ENCODE measurements at regions not wholly inside any gene's neighbourhood (a gene's known extent, or its start where the extent isn't known, plus 50 kb on each side); places are given as distances from the start of the nearest gene placed in this dataset.

- TF ChIP-seq POLR2A (IDR thresholded peaks at IDR 0.05) = no peak
- TF ChIP-seq, protein P1, sequence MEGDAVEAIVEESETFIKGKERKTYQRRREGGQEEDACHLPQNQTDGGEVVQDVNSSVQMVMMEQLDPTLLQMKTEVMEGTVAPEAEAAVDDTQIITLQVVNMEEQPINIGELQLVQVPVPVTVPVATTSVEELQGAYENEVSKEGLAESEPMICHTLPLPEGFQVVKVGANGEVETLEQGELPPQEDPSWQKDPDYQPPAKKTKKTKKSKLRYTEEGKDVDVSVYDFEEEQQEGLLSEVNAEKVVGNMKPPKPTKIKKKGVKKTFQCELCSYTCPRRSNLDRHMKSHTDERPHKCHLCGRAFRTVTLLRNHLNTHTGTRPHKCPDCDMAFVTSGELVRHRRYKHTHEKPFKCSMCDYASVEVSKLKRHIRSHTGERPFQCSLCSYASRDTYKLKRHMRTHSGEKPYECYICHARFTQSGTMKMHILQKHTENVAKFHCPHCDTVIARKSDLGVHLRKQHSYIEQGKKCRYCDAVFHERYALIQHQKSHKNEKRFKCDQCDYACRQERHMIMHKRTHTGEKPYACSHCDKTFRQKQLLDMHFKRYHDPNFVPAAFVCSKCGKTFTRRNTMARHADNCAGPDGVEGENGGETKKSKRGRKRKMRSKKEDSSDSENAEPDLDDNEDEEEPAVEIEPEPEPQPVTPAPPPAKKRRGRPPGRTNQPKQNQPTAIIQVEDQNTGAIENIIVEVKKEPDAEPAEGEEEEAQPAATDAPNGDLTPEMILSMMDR (IDR thresholded peaks at IDR 0.05) = no peak
- intact Hi-C loops (cut with DNase I; ENCODE audit: low total_unique reads) = no loop called here
- DNase-seq (ENCODE audit: low spot score in 2 of 2) = no peak
- no peak overlapping the region for H3K4me3 ChIP-seq (ENCODE audit: low read depth, poor library complexity, severe bottlenecking)
- 59 to 62% methylated on average over 3 of the region's 3 CpGs for WGBS, 2 donors
Observed at GRCh38 chr7:46115410-46115809, 194.3 kb upstream of the IGFBP3 start.

- WGBS, 2 donors = 44 to 63% methylated on average over 4 of the region's 4 CpGs
- DNase-seq (ENCODE audit: low spot score in 2 of 2) = no peak
- TF ChIP-seq, protein P1 (IDR thresholded peaks at IDR 0.05) = no peak
- no peak for TF ChIP-seq POLR2A (IDR thresholded peaks at IDR 0.05)
- intact Hi-C loops (cut with DNase I; ENCODE audit: low total_unique reads) = no loop called here
- H3K4me3 ChIP-seq (ENCODE audit: low read depth, poor library complexity, severe bottlenecking) = no peak overlapping the region
Observed at GRCh38 chr7:46109437-46109836, 188.4 kb upstream of the IGFBP3 start.

- intact Hi-C loops (cut with DNase I; ENCODE audit: low total_unique reads) = no loop called here
- no peak overlapping the region for H3K4me3 ChIP-seq (ENCODE audit: low read depth, poor library complexity, severe bottlenecking)
- DNase-seq (ENCODE audit: low spot score in 2 of 2) = no peak
- TF ChIP-seq, protein P1 (IDR thresholded peaks at IDR 0.05) = no peak
- no peak for TF ChIP-seq POLR2A (IDR thresholded peaks at IDR 0.05)
- 86 to 91% methylated on average over 7 of the region's 7 CpGs for WGBS, 2 donors
Observed at GRCh38 chr7:46108272-46108671, 187.2 kb upstream of the IGFBP3 start.

DNA sequence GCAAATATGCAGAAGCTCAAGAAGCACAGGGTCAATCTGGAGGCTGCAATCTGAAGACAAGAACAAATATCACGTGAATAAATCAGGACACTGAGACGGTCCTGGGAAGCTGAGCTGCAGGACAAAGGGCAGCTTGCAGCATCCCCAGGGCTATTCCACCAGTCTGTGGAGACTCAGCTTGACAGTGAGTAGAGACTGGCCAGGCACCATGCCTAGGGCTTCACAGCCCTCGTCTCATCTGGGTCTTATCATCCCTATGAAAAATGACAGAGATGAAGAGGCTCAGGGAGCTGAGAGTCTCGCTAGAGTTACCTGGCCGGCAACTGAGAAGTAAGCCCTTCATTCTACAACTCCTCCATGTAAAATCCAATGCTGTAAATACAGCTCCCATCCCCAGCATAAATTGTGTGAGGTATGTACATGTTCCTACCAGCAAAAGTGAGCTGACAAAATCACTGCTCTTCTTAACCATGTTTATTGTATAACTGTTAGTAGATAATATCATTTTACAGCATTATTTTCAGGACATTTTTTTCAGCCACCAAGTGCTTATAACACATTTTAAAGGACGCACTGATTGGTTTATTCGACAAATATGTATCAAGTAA, 186.6 kb upstream of the IGFBP3 start:
- intact Hi-C loops (cut with DNase I; ENCODE audit: low total_unique reads) = no loop called here
- WGBS, 2 donors = 86 to 88% methylated on average over 7 of the region's 7 CpGs
- TF ChIP-seq POLR2A (IDR thresholded peaks at IDR 0.05) = no peak
- TF ChIP-seq, protein P1 (IDR thresholded peaks at IDR 0.05) = no peak
- H3K4me3 ChIP-seq (ENCODE audit: low read depth, poor library complexity, severe bottlenecking) = no peak overlapping the region
- no peak for DNase-seq (ENCODE audit: low spot score in 2 of 2)

DNA sequence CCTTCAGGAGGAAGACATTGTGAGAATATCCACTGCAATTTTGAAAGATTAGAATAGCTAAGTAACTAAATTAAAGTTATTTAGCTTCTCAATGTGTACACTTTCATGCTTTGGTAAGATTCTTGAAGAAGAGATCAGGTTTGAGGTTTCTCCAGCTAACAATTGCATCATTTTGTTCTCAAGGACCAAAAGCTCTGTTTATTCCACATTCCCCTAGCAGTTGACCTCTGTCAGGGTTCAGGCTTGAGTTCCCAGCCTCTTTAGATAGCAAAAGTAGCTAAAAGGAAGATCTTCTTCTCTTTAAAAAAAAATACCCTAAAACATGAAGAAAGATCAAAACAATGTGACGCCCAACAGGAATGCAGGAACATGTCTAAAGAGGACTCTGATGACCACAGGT, 179.4 kb upstream of the IGFBP3 start:
- no peak for DNase-seq (ENCODE audit: low spot score in 2 of 2)
- 88 to 89% methylated on average over 1 of the region's 1 CpG for WGBS, 2 donors
- no peak overlapping the region for H3K4me3 ChIP-seq (ENCODE audit: low read depth, poor library complexity, severe bottlenecking)
- TF ChIP-seq, protein P1 (IDR thresholded peaks at IDR 0.05) = no peak
- TF ChIP-seq POLR2A (IDR thresholded peaks at IDR 0.05) = no peak
- intact Hi-C loops (cut with DNase I; ENCODE audit: low total_unique reads) = no loop called here

DNA sequence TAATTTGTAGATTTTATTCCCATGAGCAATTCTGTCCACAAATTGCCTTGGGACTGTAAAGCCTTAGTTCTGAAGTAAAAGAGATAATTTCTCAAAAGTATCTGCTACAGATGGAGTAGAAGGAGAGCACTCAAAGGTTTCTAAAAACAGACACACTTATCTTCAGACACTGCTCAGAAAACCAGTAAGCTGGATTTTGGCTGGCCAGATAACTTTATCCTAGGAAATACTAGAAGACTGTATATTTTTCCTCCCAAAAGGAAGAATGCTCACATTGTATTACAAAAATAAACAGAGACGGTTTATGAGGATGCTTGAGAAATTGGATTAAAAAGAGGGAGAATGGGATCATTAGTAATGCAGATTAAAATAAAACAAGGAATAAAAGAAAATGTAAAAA, 178.0 kb upstream of the IGFBP3 start:
- no peak for TF ChIP-seq POLR2A (IDR thresholded peaks at IDR 0.05)
- TF ChIP-seq, protein P1 (IDR thresholded peaks at IDR 0.05) = no peak
- intact Hi-C loops (cut with DNase I; ENCODE audit: low total_unique reads) = no loop called here
- no peak for DNase-seq (ENCODE audit: low spot score in 2 of 2)
- H3K4me3 ChIP-seq (ENCODE audit: low read depth, poor library complexity, severe bottlenecking) = no peak overlapping the region
- 70 to 89% methylated on average over 1 of the region's 1 CpG for WGBS, 2 donors
